ENCODE measurements at regions not wholly inside any gene's neighbourhood (a gene's known extent, or its start where the extent isn't known, plus 50 kb on each side); places are given as distances from the start of the nearest gene placed in this dataset.

- no peak for TF ChIP-seq CTCF (IDR thresholded peaks at IDR 0.05; ENCODE audit: low read depth, low read length, poor library complexity, severe bottlenecking)
- TF ChIP-seq EZH2phosphoT487 (IDR thresholded peaks at IDR 0.05; ENCODE audit: borderline replicate concordance, low read length), result no peak
Observed at GRCh38 chr2:222783592-222783991, 77.2 kb upstream of the ACSL3 start.
